Ectodermal cell (in vitro differentiated cells): ENCODE measurements at regions not wholly inside any gene's neighbourhood (a gene's known extent, or its start where the extent isn't known, plus 50 kb on each side); places are given as distances from the start of the nearest gene placed in this dataset.
"Not testable (repeated sequence)": the region's sequence is repeated elsewhere in the genome, so short reads cannot be mapped to it uniquely, and the experiment has no call there.

Experiments
- H3K27ac ChIP-seq: 2 replicates; pipeline ENCODE4 v1.7.0; 2013; ENCODE audit warnings: mild to moderate bottlenecking, low read depth, low read length; ENCODE audit not compliant: insufficient read depth, poor library complexity, severe bottlenecking
- H3K27me3 ChIP-seq: 2 replicates; pipeline ENCODE4 v1.7.0; 2013; ENCODE audit warnings: mild to moderate bottlenecking, low read length; ENCODE audit not compliant: insufficient read depth, control insufficient read depth, poor library complexity, severe bottlenecking
- H3K36me3 ChIP-seq: one replicate; pipeline ENCODE4 v1.7.0; 2013; ENCODE audit warnings: low read length; ENCODE audit not compliant: control insufficient read depth, insufficient read depth
- H3K4me1 ChIP-seq: one replicate; pipeline ENCODE4 v1.7.0; 2013; ENCODE audit warnings: low read length; ENCODE audit not compliant: control insufficient read depth, insufficient read depth
- H3K4me3 ChIP-seq: 2 replicates; pipeline ENCODE4 v1.7.0; 2013; ENCODE audit warnings: low read depth, low read length, control low read depth; ENCODE audit not compliant: insufficient read depth
- H3K9me3 ChIP-seq: 2 replicates; pipeline ENCODE4 v1.7.0; 2013; ENCODE audit warnings: mild to moderate bottlenecking, low read length, moderate library complexity; ENCODE audit not compliant: control insufficient read depth
- WGBS, 2 experiments: methylation state at CpG; one replicate each; pipeline ENCODE4 v1.1.7; 2013; ENCODE audit warnings: missing lambda C conversion rate in 2 of 2; 5-methylcytosine and 5-hydroxymethylcytosine counted together

DNA sequence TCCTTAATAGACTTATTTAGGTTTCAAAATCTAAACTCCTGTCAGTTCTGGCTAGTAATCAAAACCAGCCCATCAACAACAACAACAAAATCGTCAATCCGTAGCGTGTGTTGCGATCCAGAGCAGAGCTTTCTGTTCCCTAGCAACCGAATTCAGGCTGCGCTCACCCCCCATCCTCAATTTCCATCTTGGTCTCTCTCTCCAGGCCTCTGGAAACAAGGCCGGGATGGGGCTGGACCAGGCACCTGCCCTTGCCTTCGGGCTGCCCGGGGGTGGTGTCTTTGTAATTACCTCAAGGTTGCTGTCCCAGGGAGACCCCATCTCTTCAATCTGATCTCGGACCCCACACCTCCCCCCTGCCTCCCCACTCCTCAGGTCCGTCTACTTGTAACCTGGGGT, 1341.5 kb downstream of the BRD1 start:
- H3K27me3 ChIP-seq: peaks cover 25% of the 10 kb centered on the region
- no peak overlapping the region for H3K27ac ChIP-seq
- no peak overlapping the region for H3K4me3 ChIP-seq
- 82 to 88% methylated on average over 11 of the region's 11 CpGs for WGBS, 2 experiments
- H3K36me3 ChIP-seq: no peaks in the 10 kb centered on the region
- no peaks in the 10 kb centered on the region for H3K9me3 ChIP-seq
- H3K4me1 ChIP-seq: peaks cover 4% of the 10 kb centered on the region

DNA sequence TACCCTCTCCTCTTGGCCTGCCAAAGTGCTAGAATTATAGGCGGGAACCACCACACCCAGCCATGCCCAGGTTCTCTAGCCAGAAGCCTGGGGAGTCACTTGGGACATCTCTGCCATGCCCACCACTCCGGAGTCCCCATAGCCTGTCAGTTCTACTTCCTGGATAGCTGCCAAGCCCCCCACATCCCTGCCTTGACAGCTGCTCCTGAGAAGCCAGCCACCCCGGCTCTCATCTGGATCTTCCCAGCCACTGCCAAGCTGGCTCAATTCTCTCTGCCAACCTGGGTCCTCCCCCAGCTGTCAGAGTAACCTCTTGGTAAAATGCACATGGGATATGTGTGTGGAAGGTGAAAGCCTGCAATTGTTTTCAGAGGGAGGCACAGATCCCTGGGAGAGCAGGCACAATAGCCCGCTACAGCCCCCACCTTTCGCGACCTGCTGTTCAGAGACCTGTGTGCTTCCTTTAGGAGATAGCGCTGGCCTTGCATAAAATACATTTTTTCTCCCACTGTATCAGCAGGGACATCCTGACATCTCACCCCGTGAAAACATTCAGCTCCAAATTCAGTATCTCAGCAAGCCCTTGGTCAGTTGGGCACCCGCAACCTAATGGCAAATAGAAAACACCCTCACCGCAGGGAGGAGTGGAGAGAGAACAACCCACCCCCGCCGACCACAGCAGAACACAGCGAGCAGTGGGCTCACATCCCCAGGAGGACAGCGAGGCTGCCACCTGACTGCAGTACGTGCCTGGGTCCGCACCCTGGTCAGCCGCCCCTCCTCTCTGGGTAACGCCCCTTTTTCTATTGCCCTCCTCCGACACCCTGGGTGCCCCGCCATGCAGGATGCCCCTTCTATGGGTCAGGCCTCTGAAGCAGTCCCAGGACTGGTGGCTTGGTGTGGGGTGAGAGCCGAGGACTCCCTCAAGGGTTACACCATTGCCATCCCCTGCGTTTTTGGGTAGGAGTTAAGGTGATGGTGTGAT, 1342.2 kb downstream of the BRD1 start:
- H3K4me3 ChIP-seq: no peak overlapping the region
- H3K36me3 ChIP-seq: no peaks in the 10 kb centered on the region
- H3K4me1 ChIP-seq: no peaks in the 10 kb centered on the region
- H3K27me3 ChIP-seq: peaks cover 18% of the 10 kb centered on the region
- no peak overlapping the region for H3K27ac ChIP-seq
- 71 to 73% methylated on average over 21 of the region's 22 CpGs for WGBS, 2 experiments
- H3K9me3 ChIP-seq: no peaks in the 10 kb centered on the region

DNA sequence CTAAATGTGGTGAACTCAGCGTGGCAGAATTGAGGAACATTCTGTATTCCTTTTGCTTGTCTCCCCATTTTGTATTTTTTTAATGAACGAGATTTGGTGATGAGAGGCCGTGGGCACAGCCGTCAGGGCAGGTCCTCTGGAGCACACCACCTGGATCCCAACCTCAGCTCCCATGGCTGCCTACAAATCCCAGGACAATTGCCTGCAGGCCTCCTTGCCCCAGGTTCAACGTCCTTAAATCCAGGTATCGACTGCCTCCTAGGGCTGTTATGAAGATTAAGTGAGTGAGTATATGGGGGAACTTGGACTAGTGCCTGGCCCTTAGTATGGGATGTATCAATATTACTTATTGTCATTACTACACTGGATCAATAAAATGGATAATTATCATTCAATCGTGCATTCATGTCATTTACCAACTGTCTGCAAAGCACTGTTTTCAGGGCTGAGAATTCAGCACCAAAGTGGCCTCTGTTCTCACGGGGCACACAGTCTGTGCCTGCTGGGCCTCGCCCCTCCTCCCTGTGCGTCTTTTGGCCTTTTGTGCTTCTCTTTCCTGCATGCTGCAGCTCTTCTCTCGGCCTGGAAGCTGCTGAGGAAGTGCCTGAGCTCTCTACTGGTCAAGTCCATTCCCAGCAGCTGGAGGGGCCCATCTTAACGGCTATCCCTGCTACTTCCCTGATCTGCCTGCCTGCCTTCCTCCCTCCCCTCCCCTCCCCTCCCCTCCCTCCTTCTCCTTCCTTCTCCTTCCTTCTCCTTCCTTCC, 1343.7 kb downstream of the BRD1 start:
- WGBS, 2 experiments: 59 to 62% methylated on average over 12 of the region's 12 CpGs
- Histone ChIP-seq H3K9me3 (no peaks in the 10 kb centered on the region), H3K27ac (no peak overlapping the region), H3K4me3 (no peak overlapping the region), H3K4me1 (no peaks in the 10 kb centered on the region), H3K27me3 (peaks cover 6% of the 10 kb centered on the region), H3K36me3 (no peaks in the 10 kb centered on the region)

DNA sequence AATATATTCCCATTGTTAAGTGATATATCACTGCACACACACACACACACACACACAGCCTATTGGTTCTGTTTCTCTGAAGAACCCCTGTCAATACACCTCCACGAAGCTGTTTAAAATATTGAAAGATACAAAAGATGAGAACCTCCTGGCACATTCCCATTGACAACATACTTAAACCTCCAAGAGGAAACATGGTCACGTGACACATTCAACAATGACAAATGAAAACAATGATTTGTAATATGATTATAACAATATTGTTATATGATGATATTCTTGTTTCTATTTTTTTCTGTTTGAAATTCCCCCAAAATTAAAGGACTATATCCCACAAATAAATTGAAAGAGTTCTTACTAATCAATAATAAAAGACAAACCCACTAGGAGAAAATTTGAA, 1344.9 kb downstream of the BRD1 start:
- WGBS, 2 experiments: 100% methylated on average over 1 of the region's 2 CpGs
- Histone ChIP-seq H3K4me3 (no peak overlapping the region), H3K9me3 (no peaks in the 10 kb centered on the region), H3K4me1 (no peaks in the 10 kb centered on the region), H3K36me3 (no peaks in the 10 kb centered on the region), H3K27me3 (no peaks in the 10 kb centered on the region), H3K27ac (no peak overlapping the region)

DNA sequence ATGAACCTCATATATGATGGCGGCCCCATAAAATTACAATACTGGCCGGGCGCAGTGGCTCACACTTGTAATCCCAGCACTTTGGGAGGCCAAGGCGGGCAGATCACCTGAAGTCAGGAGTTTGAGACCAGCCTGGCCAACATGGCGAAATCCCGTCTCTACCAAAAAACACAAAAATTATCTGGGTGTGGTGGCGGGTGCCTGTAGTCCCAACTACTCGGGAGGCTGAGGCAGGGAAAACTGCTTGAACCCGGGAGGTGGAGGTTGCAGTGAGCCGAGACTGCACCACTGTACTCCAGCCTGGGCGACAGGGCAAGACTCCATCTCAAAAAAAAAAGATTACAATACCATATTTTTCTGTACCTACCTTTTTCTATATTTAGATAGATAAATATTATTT, 1345.5 kb downstream of the BRD1 start:
- H3K4me1 ChIP-seq, H3K36me3 ChIP-seq, H3K27me3 ChIP-seq, H3K4me3 ChIP-seq, H3K27ac ChIP-seq, H3K9me3 ChIP-seq: not testable (repeated sequence)
- WGBS, 2 experiments: 94 to 96% methylated on average over 11 of the region's 11 CpGs

DNA sequence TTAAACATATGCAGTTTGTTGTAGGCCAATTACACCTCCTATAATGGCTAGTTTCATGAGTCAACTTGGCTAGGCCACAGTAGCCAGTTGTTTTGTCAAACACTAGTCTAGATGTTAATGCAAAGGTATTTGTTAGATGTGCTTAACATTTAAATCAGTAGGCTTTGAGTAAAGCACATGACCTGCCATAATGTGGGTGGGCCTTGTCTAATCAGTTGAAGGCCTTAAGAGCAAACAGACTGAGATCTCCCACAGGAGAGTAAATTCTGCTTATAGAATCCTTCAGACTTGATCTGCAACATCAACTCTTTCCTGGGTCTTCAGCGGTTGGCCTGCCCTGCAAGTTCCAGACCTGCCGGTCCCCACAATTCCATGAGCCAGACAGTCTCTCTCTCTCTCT, 1345.9 kb downstream of the BRD1 start:
- Histone ChIP-seq H3K4me3 (no peak overlapping the region), H3K9me3 (no peaks in the 10 kb centered on the region), H3K36me3 (no peaks in the 10 kb centered on the region), H3K4me1 (no peaks in the 10 kb centered on the region), H3K27me3 (no peaks in the 10 kb centered on the region), H3K27ac (no peak overlapping the region)
- 85 to 98% methylated on average over 2 of the region's 2 CpGs for WGBS, 2 experiments

DNA sequence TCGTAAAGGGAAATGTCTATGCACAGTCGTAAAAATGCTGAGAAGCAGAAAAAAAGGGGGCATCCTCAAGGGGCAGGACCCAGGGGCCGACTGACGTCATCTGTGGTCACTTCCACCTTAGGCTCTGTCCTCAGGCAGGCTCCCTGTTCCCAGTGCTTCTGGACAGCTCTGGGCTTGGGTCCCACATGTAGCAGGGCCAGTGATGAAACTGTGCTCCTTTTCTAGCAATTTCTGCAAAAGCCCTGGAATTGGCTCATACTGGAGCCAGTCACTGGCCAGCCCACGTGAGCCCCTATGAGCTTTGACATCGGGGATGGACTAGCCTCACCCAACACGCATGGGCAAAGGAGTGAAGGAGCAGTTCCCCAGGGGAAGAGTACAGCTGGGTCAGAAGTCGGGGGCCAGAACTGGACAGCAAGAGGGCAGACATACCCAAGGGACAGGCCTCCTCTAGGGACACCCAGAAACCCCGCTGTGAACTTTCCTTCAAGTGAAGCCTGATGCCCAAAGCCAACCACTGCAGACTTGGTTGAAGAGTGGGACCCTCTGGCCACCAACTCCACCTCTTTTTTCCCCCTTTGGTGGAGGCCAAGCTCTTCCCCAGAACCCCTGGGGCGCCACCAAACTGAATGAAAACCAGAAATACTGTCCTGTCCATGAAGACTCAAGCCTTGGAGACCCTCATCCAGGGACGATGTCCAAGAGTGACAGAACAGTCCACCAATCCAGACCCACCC, 1349.0 kb downstream of the BRD1 start:
- H3K4me1 ChIP-seq: no peaks in the 10 kb centered on the region
- H3K9me3 ChIP-seq: no peaks in the 10 kb centered on the region
- no peak overlapping the region for H3K4me3 ChIP-seq
- WGBS, 2 experiments: 94 to 95% methylated on average over 11 of the region's 11 CpGs
- no peaks in the 10 kb centered on the region for H3K36me3 ChIP-seq
- no peak overlapping the region for H3K27ac ChIP-seq
- H3K27me3 ChIP-seq: no peaks in the 10 kb centered on the region

DNA sequence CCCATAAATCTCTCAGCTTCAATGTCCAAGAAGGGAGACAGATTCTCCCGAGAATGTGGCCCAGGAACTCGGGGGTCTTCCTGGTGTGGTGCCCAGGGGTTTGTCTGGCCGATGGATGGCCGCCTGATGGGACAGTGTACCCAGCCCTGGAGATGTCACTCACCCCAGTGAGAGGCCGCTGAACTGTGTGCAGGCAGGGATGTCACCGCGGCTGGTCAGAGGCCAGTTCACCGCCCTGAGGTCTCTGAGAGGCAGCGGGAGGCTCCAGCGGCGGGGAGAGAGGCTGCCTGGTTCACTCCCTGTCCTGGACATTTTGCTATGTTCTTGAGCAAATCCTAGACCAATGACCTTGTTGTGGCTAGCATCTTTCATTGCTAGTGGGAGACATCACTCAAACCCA, 1349.5 kb downstream of the BRD1 start:
- no peaks in the 10 kb centered on the region for H3K36me3 ChIP-seq
- H3K9me3 ChIP-seq: no peaks in the 10 kb centered on the region
- H3K4me3 ChIP-seq: no peak overlapping the region
- no peaks in the 10 kb centered on the region for H3K4me1 ChIP-seq
- 92 to 96% methylated on average over 11 of the region's 11 CpGs for WGBS, 2 experiments
- no peaks in the 10 kb centered on the region for H3K27me3 ChIP-seq
- H3K27ac ChIP-seq: no peak overlapping the region

DNA sequence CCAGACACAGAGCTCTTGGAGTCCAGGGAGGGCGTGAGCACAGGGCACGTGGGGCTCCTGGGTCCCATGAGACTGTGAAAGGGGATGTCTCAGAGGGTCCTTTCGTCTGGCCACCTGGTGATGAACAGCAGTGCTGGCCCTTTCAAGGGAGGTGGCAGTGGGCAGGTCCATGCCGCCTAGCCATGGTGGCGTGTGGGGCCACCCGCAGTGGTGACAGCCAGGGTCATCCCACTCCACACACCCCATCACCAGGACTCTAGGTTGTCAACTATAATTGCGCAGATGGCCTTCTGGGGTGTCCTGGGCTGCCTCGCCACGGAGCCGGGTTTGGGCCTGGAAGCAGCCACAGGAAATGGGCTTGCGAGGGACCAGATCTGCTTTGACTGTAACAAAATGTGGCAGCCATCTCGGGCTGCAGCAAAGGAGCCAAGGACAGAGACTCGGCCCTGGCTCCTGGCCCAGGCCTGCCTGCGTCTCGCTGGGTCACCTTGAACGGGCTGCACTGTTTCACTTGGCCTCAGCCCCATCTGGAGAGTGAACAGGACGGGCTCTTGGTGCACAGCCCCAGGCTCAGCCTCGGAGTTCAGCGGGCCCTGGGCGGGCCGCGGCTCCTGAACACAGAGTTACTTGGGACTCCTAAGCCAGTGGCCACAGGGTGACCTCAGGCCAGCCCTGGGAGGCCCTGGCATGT, 1350.5 kb downstream of the BRD1 start:
- no peaks in the 10 kb centered on the region for H3K27me3 ChIP-seq
- no peak overlapping the region for H3K4me3 ChIP-seq
- no peak overlapping the region for H3K27ac ChIP-seq
- WGBS, 2 experiments: 94% methylated on average over 22 of the region's 22 CpGs
- H3K9me3 ChIP-seq: no peaks in the 10 kb centered on the region
- no peaks in the 10 kb centered on the region for H3K36me3 ChIP-seq
- no peaks in the 10 kb centered on the region for H3K4me1 ChIP-seq
